ENCODE measurements at regions not wholly inside any gene's neighbourhood (a gene's known extent, or its start where the extent isn't known, plus 50 kb on each side); places are given as distances from the start of the nearest gene placed in this dataset.
A peak's percentile ranks its signal among the peaks of the same experiment; 100 is the strongest.

GRCh38 chr2:64850642-64851041 lies 138.6 kb upstream of the SLC1A4 start:
- no peak for DNase-seq (ENCODE audit: low read depth)

GRCh38 chr2:64852771-64853241 lies 136.4 kb upstream of the SLC1A4 start:
- DNase-seq (ENCODE audit: low read depth): no peak

- no peak for DNase-seq (ENCODE audit: low read depth)
These were observed 135.9 kb upstream of the SLC1A4 start for GRCh38 chr2:64853306-64853705.

- no peak for DNase-seq (ENCODE audit: low read depth)
These were observed 135.3 kb upstream of the SLC1A4 start for GRCh38 chr2:64853894-64854293.

GRCh38 chr2:64854773-64855237 lies 134.4 kb upstream of the SLC1A4 start:
- peak; percentile 48 for DNase-seq (ENCODE audit: low read depth)

- peak; percentile 78 for DNase-seq (ENCODE audit: low read depth)
These were observed 131.4 kb upstream of the SLC1A4 start for GRCh38 chr2:64857581-64858471.

- peak; percentile 47 for DNase-seq (ENCODE audit: low read depth)
These were observed 130.5 kb upstream of the SLC1A4 start for GRCh38 chr2:64858541-64859311.

GRCh38 chr2:64859312-64860212 lies 129.6 kb upstream of the SLC1A4 start:
- DNase-seq (ENCODE audit: low read depth): peak; percentile 99

GRCh38 chr2:64860276-64860885 lies 128.8 kb upstream of the SLC1A4 start:
- no peak for DNase-seq (ENCODE audit: low read depth)

GRCh38 chr2:64860936-64861335 lies 128.3 kb upstream of the SLC1A4 start:
- no peak for DNase-seq (ENCODE audit: low read depth)

- no peak for DNase-seq (ENCODE audit: low read depth)
These were observed 127.5 kb upstream of the SLC1A4 start for GRCh38 chr2:64861452-64862397.

GRCh38 chr2:64862623-64863022 lies 126.6 kb upstream of the SLC1A4 start:
- DNase-seq (ENCODE audit: low read depth): no peak

GRCh38 chr2:64863097-64863820 lies 125.9 kb upstream of the SLC1A4 start:
- DNase-seq (ENCODE audit: low read depth): no peak

- DNase-seq (ENCODE audit: low read depth): peak; percentile 68
These were observed 123.9 kb upstream of the SLC1A4 start for GRCh38 chr2:64865073-64865830.

- DNase-seq (ENCODE audit: low read depth): no peak
These were observed 123.3 kb upstream of the SLC1A4 start for GRCh38 chr2:64865831-64866345.

- peak; percentile 93 for DNase-seq (ENCODE audit: low read depth)
These were observed 122.4 kb upstream of the SLC1A4 start for GRCh38 chr2:64866797-64867196.

GRCh38 chr2:64867253-64867996 lies 121.8 kb upstream of the SLC1A4 start:
- DNase-seq (ENCODE audit: low read depth): no peak
